ENCODE measurements at regions not wholly inside any gene's neighbourhood (a gene's known extent, or its start where the extent isn't known, plus 50 kb on each side); places are given as distances from the start of the nearest gene placed in this dataset.

DNA sequence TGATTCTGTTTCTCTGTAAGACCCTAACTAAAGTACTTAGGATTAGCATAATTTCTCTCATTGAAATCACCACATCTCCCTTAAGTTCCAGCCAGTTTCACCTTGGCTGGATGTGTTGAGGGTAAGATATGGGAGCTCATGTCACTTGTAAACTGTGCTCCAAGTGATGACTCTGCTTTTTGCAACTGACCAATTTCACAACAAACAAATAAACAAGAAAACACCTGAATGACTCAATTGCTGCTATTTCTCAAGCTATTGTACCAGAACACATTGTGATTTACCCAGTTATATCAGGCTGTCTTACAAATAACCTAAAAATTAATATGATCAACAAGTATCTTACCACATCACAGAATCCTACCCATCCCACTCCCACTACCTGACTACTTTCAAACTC is 379.1 kb upstream of the KIF2A start:
- no peak overlapping the region for H3K4me3 Mint-ChIP-seq
- H3K27me3 Mint-ChIP-seq (ENCODE audit: low read depth), result no peaks in the 10 kb centered on the region
- no peaks in the 10 kb centered on the region for H3K36me3 Mint-ChIP-seq (ENCODE audit: low read depth)
- intact Hi-C loops (cut with micrococcal nuclease), result no loop called here
- DNase-seq, result no peak
- no peak overlapping the region for H3K27ac Mint-ChIP-seq
- no peaks in the 10 kb centered on the region for H3K9me3 Mint-ChIP-seq
- CTCF ChIA-PET, result no interaction called here
- no peaks in the 10 kb centered on the region for H3K4me1 Mint-ChIP-seq (ENCODE audit: low read depth)

DNA sequence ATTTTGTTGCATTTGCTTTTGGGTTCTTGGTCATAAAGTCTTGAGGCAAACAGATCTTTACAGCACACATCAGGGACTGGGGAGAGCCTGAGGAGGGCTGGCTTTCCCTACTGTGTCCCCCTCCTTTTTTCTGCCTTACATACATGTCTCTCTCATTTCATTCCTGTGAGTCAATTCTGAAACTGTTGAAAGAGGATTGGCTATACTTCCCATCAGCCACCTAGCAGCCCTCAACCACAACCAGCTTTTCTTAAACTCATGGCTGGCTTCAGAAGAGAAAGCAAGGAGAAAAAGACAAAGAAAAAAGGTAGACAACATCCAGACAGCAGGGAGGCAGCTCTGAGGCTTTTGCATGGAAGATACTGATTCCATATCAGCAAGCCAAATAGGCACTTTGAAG is 374.8 kb upstream of the KIF2A start:
- CTCF ChIA-PET, result interaction anchor here (0.6 kb wide), 1 partner anchor 180 kb away, joined by 4 read pairs; no protein-coding TSS in a partner anchor
- H3K4me1 Mint-ChIP-seq (ENCODE audit: low read depth), result no peaks in the 10 kb centered on the region
- no peaks in the 10 kb centered on the region for H3K9me3 Mint-ChIP-seq
- no peaks in the 10 kb centered on the region for H3K36me3 Mint-ChIP-seq (ENCODE audit: low read depth)
- H3K27me3 Mint-ChIP-seq (ENCODE audit: low read depth), result peaks cover 3% of the 10 kb centered on the region
- no peak for DNase-seq
- H3K4me3 Mint-ChIP-seq, result no peak overlapping the region
- intact Hi-C loops (cut with micrococcal nuclease), result loop anchor here (5.0 kb wide), 1 partner anchor 764 kb away; no protein-coding TSS in a partner anchor
- no peak overlapping the region for H3K27ac Mint-ChIP-seq

DNA sequence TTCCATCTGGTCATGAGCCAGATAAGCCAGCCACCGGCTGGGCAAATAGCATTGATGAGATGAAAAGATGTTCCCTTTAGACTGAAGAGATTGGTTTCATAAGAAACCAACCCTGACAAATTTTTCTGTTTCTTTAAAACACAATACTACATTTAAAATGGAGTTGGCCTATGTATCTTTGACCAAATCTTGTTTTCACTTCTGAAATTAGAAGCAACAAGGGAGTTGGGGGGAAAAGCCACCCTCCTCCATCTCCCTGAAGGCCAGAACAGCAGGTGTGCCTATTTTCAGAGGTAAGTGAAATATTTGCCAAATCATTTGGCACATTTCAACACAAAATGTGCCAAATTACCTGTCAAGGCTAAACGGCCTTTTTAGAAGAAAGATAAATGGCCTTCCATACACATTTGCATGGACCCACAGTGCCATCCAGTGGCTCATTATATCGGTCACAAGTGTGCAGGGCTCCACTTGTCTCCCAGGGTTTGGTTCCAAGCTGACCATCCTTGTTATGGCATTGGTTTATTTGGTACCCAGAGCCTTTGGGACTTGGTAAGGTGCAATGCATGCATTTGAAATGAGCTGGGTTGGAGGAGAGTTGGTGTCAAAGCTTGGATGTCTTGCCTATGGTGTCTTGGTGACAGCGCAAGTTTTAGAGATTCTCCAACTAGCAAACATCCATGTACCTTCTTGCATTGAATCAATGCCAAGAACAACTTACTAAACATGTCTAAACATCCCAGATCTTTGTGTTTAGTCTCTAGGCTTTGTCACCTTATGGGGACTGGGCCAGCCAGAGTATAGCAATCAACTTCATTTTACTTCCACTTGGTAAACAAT is 372.0 kb upstream of the KIF2A start:
- Mint-ChIP-seq H3K4me3 (no peak overlapping the region), H3K36me3 (ENCODE audit: low read depth) (no peaks in the 10 kb centered on the region), H3K27me3 (ENCODE audit: low read depth) (peaks cover 3% of the 10 kb centered on the region), H3K27ac (no peak overlapping the region), H3K4me1 (ENCODE audit: low read depth) (no peaks in the 10 kb centered on the region), H3K9me3 (no peaks in the 10 kb centered on the region)
- intact Hi-C loops (cut with micrococcal nuclease), result loop anchor here (5.0 kb wide), 1 partner anchor 767 kb away; no protein-coding TSS in a partner anchor
- peak; percentile 33 for DNase-seq
- CTCF ChIA-PET, result interaction anchor here (0.9 kb wide), 1 partner anchor 10 kb away, joined by 3 read pairs; no protein-coding TSS in a partner anchor

DNA sequence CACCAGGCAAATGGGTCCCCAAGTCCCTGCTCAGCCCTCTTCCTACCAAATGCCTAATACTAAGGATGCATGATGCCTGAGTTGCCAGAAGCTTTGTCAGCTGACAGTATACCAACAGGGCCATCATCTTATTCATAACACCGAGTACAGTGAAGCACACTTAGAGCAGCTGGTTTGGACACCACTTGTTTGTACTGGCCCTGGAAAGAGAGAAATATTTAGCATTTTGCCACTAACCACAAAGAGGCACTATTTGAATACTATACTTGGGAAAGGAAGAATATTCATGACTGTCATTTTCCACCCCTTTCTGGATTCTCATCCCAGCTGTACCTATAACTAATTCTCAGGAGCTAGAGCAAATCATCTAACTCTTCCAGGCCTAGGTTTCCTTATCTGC is 364.4 kb upstream of the KIF2A start:
- CTCF ChIA-PET, result no interaction called here
- H3K4me1 Mint-ChIP-seq (ENCODE audit: low read depth), result no peaks in the 10 kb centered on the region
- DNase-seq, result no peak
- intact Hi-C loops (cut with micrococcal nuclease), result no loop called here
- peaks cover 3% of the 10 kb centered on the region for H3K27me3 Mint-ChIP-seq (ENCODE audit: low read depth)
- no peak overlapping the region for H3K27ac Mint-ChIP-seq
- H3K9me3 Mint-ChIP-seq, result no peaks in the 10 kb centered on the region
- H3K4me3 Mint-ChIP-seq, result no peak overlapping the region
- no peaks in the 10 kb centered on the region for H3K36me3 Mint-ChIP-seq (ENCODE audit: low read depth)

DNA sequence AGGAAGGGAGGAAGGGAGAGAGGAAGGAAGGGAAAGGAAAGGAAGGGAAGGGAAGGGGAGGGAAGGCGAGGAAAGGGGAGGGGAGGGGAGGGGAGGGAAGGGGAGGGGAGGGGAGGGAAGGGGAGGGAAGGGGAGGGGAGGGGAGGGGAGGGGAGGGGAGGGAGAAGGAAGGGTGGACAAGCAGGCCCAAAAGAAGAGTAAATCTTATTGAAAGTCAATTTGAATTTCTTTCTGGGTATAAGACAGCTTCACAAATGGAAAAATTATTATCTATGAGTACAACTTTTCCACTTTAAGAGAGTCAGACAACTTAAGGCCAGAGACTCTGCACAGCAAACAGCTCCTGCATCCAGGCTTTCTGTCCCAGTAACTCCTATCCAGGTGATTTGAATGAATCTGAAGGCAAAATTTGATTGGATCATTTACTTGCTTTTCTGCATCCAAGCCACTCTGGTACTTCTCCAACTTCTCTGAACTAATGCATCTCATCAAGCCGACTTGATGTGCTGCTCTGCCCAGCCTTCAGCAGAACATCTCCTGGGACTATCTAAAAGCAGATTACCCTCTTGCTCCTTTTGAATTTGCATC is 363.4 kb upstream of the KIF2A start:
- intact Hi-C loops (cut with micrococcal nuclease), result no loop called here
- H3K36me3 Mint-ChIP-seq (ENCODE audit: low read depth), result no peaks in the 10 kb centered on the region
- no peaks in the 10 kb centered on the region for H3K4me1 Mint-ChIP-seq (ENCODE audit: low read depth)
- no peak overlapping the region for H3K27ac Mint-ChIP-seq
- H3K4me3 Mint-ChIP-seq, result no peak overlapping the region
- DNase-seq, result no peak
- peaks cover 3% of the 10 kb centered on the region for H3K27me3 Mint-ChIP-seq (ENCODE audit: low read depth)
- CTCF ChIA-PET, result no interaction called here
- no peaks in the 10 kb centered on the region for H3K9me3 Mint-ChIP-seq

DNA sequence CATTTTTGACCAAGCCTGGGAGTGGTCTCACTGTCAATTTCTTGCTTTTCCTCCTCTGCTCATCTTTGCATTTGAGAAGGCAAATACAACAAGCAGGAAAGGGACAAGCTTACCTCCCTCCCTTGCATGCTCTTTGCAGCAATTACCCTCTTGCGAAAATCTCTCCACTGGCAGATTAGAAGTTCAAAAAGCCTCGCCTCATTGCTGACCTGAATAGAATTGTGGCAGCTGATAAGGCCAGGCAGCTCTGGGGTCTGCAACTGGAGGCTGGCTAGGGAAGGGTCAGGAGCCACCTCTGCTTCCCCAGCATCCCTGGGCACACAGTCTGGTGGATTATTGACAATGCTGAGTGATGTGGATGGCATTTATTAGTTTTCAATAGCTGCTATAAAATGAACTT is 362.3 kb upstream of the KIF2A start:
- no peak overlapping the region for H3K4me3 Mint-ChIP-seq
- intact Hi-C loops (cut with micrococcal nuclease), result no loop called here
- CTCF ChIA-PET, result no interaction called here
- H3K9me3 Mint-ChIP-seq, result no peaks in the 10 kb centered on the region
- peaks cover 3% of the 10 kb centered on the region for H3K27me3 Mint-ChIP-seq (ENCODE audit: low read depth)
- H3K27ac Mint-ChIP-seq, result no peak overlapping the region
- no peaks in the 10 kb centered on the region for H3K36me3 Mint-ChIP-seq (ENCODE audit: low read depth)
- H3K4me1 Mint-ChIP-seq (ENCODE audit: low read depth), result no peaks in the 10 kb centered on the region
- no peak for DNase-seq

DNA sequence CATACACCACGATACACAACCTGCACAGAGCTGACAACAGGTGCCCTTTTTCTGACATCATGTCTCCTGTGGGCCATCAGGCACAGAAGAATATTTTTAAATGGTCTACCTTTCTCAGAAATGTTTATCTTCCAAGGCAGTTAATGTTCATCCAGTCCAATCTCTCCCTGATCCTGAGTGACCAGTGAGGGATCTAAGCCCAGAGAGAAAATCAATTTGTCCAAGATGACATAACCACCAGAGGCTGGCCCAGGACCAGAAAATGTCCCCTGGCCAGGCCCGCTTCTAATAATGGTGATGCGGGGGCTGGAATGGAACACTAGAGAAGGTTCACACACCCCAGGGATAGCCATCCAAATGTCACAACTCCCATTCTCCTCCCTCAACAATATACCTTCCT is 357.9 kb upstream of the KIF2A start:
- Mint-ChIP-seq H3K36me3 (ENCODE audit: low read depth) (no peaks in the 10 kb centered on the region), H3K4me3 (no peak overlapping the region), H3K9me3 (no peaks in the 10 kb centered on the region), H3K4me1 (ENCODE audit: low read depth) (no peaks in the 10 kb centered on the region), H3K27me3 (ENCODE audit: low read depth) (no peaks in the 10 kb centered on the region), H3K27ac (no peak overlapping the region)
- CTCF ChIA-PET, result no interaction called here
- intact Hi-C loops (cut with micrococcal nuclease), result no loop called here
- no peak for DNase-seq

DNA sequence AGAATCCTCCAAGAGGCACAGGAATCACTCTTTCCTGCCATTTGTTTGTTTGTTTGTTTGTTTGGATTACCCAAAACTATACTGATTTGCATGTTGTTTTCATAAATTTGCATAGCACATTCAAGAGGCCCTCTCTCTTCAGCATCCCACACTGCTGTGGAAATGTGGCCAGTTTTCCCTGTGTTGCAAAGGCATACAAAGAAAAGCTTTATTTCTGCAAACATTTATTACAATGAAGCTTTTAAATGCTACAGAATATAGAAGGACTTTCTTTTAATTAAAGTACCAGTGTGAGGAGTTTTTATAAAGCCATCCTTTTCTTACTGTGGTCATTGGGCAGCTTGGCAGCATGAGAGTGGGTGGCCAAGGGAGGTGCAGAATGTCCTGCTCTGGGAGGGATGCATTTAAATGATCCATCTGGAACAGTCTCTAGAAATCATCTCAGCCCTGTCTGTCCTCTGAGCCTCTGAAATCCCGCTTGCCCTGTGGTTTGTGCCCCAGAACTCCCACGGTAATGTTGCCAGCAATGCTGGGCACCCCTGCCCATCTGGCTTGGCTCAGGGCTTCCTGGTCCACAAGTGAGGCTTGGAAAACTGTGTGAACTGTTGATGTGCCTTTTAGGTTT is 356.8 kb upstream of the KIF2A start:
- DNase-seq, result no peak
- intact Hi-C loops (cut with micrococcal nuclease), result no loop called here
- H3K27me3 Mint-ChIP-seq (ENCODE audit: low read depth), result no peaks in the 10 kb centered on the region
- no peaks in the 10 kb centered on the region for H3K9me3 Mint-ChIP-seq
- no peak overlapping the region for H3K27ac Mint-ChIP-seq
- no peak overlapping the region for H3K4me3 Mint-ChIP-seq
- no peaks in the 10 kb centered on the region for H3K4me1 Mint-ChIP-seq (ENCODE audit: low read depth)
- H3K36me3 Mint-ChIP-seq (ENCODE audit: low read depth), result no peaks in the 10 kb centered on the region
- CTCF ChIA-PET, result no interaction called here

DNA sequence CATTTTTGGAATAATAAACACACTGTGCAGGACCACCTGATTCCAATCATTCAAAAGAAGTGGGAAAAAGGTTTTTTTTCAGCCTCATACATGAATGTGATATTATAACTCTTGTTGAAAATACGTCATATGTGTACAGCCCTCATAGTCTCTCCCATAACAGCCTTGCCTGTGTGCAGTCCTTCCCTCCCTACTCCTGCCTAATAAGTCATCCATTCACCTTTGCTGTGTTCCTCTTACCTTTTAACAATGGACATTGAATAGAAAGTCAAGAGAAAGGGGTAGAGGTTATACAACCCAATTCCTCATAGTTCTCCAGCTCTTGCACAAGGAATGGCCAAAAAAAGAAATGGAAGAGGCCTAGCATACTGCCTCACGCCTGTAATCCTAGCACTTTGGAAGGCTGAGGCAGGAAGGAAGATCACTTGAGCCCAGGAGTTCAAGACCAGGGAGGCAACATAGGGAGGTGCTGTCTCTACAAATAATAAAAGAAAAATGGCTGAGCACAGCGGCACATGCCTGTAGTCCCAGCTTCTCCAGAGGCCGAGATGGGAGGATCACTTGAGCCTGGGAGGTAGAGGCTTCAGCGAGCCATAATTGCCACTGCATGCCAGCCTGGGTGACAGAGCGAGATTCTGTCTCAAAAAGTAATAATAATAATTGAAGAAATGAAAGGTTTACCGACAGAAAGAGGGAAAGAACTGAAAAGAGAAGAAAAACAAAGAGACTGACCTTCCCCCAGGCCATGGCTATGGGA is 356.1 kb upstream of the KIF2A start:
- no peaks in the 10 kb centered on the region for H3K36me3 Mint-ChIP-seq (ENCODE audit: low read depth)
- CTCF ChIA-PET, result no interaction called here
- H3K4me3 Mint-ChIP-seq, result no peak overlapping the region
- intact Hi-C loops (cut with micrococcal nuclease), result no loop called here
- H3K4me1 Mint-ChIP-seq (ENCODE audit: low read depth), result no peaks in the 10 kb centered on the region
- DNase-seq, result no peak
- H3K27ac Mint-ChIP-seq, result no peak overlapping the region
- no peaks in the 10 kb centered on the region for H3K27me3 Mint-ChIP-seq (ENCODE audit: low read depth)
- H3K9me3 Mint-ChIP-seq, result no peaks in the 10 kb centered on the region

DNA sequence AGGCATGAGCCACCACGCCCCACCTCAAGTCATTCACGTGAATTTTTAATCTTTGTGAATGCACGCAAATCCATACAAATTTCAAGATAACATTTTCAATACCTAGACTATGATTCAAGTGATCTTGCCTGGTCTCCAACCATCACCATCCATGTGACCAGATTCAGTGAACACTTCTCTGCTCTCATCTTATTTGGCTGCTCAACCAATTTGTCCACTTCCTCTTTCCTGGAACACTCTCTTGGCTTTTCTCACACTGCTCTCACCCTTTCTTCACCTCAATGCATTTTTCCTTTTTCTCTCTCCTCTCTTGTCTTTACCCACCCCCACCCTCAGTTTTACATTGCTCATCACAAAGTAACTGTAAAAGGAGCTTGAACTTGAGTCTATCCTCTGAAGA is 354.7 kb upstream of the KIF2A start:
- no peak overlapping the region for H3K27ac Mint-ChIP-seq
- no peaks in the 10 kb centered on the region for H3K36me3 Mint-ChIP-seq (ENCODE audit: low read depth)
- CTCF ChIA-PET, result no interaction called here

DNA sequence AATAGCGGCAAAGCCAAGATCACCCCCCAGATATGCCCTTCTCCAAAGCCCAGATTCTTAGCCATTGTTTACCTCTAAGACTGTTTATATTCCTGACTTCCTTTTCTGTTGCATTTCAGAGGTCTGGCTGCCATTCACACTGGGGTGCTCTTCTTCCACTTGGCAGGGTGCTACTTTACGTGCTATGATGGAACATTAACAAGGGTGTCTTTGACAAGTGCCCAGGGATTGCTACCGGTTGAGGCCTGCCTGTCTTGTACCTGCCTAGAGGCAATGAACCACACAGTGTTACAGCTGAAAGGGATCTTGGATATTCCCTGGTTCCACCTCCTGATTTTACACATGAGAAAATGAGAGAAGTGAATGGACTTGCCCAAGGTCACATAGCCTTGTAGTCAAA is 352.1 kb upstream of the KIF2A start:
- no peaks in the 10 kb centered on the region for H3K4me1 Mint-ChIP-seq (ENCODE audit: low read depth)
- no peaks in the 10 kb centered on the region for H3K36me3 Mint-ChIP-seq (ENCODE audit: low read depth)
- intact Hi-C loops (cut with micrococcal nuclease), result no loop called here

More for the DNA sequence above, 354.7 kb upstream of the KIF2A start:
- H3K27me3 Mint-ChIP-seq (ENCODE audit: low read depth), result no peaks in the 10 kb centered on the region
- intact Hi-C loops (cut with micrococcal nuclease), result no loop called here
- DNase-seq, result no peak
- no peak overlapping the region for H3K4me3 Mint-ChIP-seq
- no peaks in the 10 kb centered on the region for H3K4me1 Mint-ChIP-seq (ENCODE audit: low read depth)
- no peaks in the 10 kb centered on the region for H3K9me3 Mint-ChIP-seq

DNA sequence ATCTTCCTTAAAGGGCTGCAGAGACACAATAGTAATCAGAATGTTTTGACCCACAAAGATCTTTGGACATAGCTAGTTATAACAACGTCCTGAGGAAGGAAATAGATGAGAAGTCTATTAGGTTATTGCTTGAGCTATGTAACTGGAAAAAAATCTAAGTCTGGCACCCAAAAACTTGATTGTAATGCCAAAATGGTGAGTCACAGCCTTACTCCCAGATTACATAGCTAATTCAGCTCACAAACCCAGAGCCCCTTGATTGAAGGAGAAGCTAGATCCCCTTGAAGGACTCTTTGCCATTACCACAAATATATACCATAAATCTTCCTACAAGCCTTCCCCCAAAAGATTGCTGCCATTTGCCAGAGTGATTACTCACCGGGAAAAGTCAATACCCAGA is 341.8 kb upstream of the KIF2A start:
- CTCF ChIA-PET, result interaction anchor here (1.0 kb wide), 1 partner anchor 260 kb away, joined by 3 read pairs; no protein-coding TSS in a partner anchor
- intact Hi-C loops (cut with micrococcal nuclease), result no loop called here
- Mint-ChIP-seq H3K27ac (no peak overlapping the region), H3K4me1 (ENCODE audit: low read depth) (no peaks in the 10 kb centered on the region), H3K36me3 (ENCODE audit: low read depth) (no peaks in the 10 kb centered on the region), H3K9me3 (no peaks in the 10 kb centered on the region), H3K27me3 (ENCODE audit: low read depth) (no peaks in the 10 kb centered on the region), H3K4me3 (no peak overlapping the region)
- DNase-seq, result no peak

More for the DNA sequence above, 352.1 kb upstream of the KIF2A start:
- CTCF ChIA-PET, result no interaction called here
- Mint-ChIP-seq H3K27ac (no peak overlapping the region), H3K27me3 (ENCODE audit: low read depth) (no peaks in the 10 kb centered on the region), H3K4me3 (no peak overlapping the region), H3K9me3 (no peaks in the 10 kb centered on the region)
- no peak for DNase-seq

All from activated naive CD4-positive, alpha-beta T cell treated with anti-CD3 and anti-CD28 coated beads for 36 hours (primary cell).